NCI-H187 (cell line): ENCODE measurements at regions not wholly inside any gene's neighbourhood (a gene's known extent, or its start where the extent isn't known, plus 50 kb on each side); places are given as distances from the start of the nearest gene placed in this dataset.
"Not testable (repeated sequence)": the region's sequence is repeated elsewhere in the genome, so short reads cannot be mapped to it uniquely, and the experiment has no call there.

Source experiments
- DNase-seq, 2 experiments: peaks; one replicate each; lab custom pipeline; 2025; lab: John Stamatoyannopoulos, UW

GRCh38 chr7:25669961-25670841 is 441.9 kb upstream of the NPVF start:
- DNase-seq: no peak

DNA sequence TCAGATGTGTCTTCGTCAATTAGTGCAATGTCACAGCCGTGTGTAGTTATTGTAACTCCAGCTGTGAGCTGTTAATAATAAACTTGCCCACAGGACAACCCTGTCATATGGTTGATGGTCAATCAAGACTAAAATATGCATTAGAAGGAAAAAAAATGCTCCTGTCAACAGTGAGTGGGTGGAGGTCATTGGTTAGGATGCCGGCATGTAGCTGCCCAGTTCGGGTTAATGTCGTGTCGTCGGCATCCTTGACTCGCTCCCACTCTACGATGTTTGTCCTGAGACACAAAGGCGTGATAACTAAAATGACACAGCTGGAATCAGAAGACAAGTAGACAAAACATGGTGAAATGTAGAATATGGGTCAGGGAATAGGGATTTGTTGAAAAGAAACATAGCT is 442.8 kb upstream of the NPVF start:
- no peak for DNase-seq

- DNase-seq: no peak
These were observed 444.2 kb upstream of the NPVF start for GRCh38 chr7:25672496-25672895.

GRCh38 chr7:25675789-25676474 is 447.6 kb upstream of the NPVF start:
- no peak for DNase-seq

- DNase-seq: no peak
These were observed 449.3 kb upstream of the NPVF start for GRCh38 chr7:25677595-25677994.

- no peak for DNase-seq
These were observed 449.9 kb upstream of the NPVF start for GRCh38 chr7:25678215-25678614.

- no peak for DNase-seq
These were observed 452.4 kb upstream of the NPVF start for GRCh38 chr7:25680636-25681035.

DNA sequence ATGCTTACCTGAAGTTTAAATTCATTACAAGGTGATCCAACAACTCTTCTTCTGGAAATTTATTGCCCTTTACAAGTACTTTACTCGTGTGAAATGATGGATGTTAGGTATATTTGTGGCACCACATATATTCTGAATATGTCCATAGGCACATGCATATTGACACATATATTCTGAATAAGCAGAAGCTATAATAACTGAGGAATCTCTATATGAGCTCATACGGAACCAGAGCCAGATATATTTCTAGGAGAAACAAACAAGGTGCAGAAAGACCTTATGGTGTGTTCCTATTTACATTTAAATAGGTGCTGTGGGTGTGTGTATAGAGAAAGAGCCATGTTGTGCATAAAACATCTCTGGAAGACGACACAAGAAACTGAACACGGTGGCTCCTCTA is 456.1 kb upstream of the NPVF start:
- DNase-seq: no peak

- no peak for DNase-seq
These were observed 458.2 kb upstream of the NPVF start for GRCh38 chr7:25686493-25686892.

DNA sequence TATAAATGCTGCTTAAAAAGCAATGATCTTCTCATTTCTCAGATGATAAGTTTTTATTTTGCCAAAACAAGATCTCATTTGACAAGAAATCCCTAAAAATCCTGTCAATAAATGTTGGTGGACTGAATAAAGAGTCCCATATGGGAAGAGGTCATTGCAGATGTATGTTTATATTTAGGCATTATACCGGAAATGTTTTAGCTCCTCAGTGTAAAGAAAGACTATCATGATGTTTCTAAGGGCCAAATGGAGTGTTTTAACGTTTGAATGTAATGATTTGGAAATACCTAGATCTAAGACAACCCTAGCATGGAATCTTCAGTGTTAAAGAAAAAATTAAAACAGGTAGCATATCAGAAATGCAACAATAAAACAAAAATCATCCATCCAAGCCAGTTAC is 457.8 kb upstream of the NFE2L3 start:
- no peak for DNase-seq

GRCh38 chr7:25694699-25695098 is 457.3 kb upstream of the NFE2L3 start:
- DNase-seq: no peak

DNA sequence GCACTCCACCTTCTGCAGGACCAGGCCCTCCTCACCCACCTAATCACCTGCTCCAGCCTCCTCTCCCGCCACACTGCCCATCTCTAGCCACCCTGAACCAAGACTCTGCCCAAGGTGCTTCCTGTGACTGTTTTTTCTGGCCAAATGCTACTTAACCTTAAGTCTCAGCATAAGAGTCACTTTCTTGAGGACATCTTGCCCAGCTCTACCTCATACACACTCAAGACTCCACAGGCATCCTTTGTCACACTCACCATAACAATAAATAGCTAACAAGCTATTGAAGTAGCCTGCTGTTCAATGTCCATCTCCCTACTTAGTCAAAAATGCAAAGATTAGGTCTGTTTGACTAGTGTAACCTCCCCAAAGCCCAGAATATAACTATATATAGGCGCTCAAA is 455.4 kb upstream of the NFE2L3 start:
- DNase-seq: no peak

GRCh38 chr7:25698451-25699113 is 453.4 kb upstream of the NFE2L3 start:
- DNase-seq: no peak

GRCh38 chr7:25700141-25700540 is 451.9 kb upstream of the NFE2L3 start:
- DNase-seq: not testable (repeated sequence)

DNA sequence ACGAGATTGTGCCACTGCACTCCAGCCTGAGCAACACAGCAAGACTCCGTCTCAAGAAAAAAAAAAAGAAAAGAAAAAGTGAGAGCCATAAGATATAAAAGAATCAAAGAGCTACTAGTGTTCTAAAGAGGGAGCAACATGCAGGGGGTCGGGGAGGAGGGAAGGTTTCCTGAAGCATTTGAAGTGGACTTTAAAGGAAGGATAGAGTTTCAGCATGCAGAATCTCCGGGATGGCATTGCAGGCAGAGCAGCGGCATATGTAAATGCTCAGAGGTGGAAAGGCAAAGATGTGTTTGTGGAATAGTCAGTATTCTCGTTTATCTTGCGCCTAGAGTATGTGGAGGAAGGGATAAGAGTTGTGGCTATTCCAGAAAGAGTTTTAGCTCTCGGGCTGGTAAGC is 447.6 kb upstream of the NFE2L3 start:
- no peak for DNase-seq

DNA sequence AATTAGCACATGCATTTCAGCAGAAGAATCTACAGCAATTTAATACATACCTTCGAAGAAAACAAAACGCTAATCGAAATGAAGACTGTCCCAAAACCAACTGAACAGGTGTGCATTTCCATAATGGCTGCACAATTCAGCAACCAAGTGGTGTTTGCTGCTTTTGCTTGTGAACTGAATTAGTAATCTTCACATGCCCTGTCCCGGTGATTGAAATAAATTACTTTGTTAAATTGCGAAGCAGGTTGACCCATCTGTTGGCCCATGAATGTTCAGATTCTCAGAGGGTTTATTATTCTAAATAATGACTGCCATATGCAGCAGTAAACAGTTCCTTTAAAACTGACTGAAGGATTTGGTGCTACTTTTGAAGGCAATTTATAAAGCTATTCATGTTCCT is 445.2 kb upstream of the NFE2L3 start:
- DNase-seq: no peak

DNA sequence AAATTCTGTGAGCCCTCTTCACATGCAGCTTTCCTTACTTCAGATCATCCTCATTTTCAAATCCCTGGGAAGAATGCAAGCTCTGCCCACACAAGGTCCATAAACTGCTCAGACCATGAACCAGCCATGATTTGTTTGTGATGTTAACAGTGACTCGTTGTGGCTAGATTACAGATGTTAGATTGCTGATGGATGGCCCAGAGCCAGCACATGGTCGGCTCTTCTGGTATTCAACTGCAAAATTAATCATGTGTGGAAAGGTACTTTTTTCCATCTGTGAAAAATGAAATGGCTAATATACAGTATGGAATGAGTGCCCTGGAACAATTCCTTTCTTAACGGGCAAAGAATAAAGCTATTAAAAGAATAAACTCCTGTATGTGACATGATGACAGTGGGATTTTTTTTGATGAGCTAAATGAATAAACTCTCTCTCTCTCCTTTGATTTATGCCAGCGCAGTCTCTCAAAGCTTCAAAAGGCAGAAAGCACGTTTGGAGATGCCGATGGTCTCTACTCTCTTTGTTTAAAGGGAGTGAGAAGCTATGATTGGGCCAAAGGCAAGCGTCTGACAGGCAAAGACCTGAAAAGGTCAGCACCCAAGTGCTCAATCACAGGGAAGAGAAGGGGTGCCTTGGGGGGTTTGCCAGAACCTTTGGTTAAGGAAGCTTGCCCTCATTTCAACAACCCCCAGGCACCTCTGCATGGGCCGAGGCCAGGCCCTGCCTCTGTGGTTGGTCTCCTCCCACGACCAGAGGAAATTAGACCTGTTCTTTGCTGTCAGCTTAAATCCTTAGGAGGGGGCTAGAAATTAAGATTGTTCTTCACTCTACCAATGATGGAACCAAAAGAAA is 444.0 kb upstream of the NFE2L3 start:
- DNase-seq: no peak

GRCh38 chr7:25710959-25711358 is 441.0 kb upstream of the NFE2L3 start:
- no peak for DNase-seq

DNA sequence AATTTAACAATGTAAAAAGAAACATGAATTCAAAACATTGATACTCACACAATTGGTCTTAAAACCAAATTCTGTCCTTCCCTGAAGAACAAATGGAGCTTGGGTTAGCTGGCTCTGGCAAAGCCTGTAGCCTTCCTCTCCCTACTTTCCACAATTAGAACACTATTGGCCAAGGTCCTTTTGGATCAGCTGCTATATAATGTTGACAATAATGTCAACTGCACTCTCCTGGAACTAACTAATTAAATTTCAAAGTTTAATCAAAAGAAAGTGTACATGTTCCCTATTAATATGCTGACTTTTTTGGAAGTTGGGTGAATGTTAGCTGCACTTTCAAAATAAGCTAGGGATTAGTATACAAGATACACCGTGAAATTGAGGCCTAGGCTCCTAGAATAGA is 440.1 kb upstream of the NFE2L3 start:
- DNase-seq: no peak

GRCh38 chr7:25712500-25712899 is 439.5 kb upstream of the NFE2L3 start:
- DNase-seq: no peak

GRCh38 chr7:25714013-25714412 is 438.0 kb upstream of the NFE2L3 start:
- DNase-seq: no peak

- no peak for DNase-seq
These were observed 435.6 kb upstream of the NFE2L3 start for GRCh38 chr7:25716421-25716820.
